ENCODE measurements at regions not wholly inside any gene's neighbourhood (a gene's known extent, or its start where the extent isn't known, plus 50 kb on each side); places are given as distances from the start of the nearest gene placed in this dataset.

GRCh38 chr12:90653040-90653439 lies 301.9 kb downstream of the CCER1 start:
- no peaks in the 10 kb centered on the region for H3K4me1 ChIP-seq (ENCODE audit: insufficient read depth)
- H3K36me3 ChIP-seq (ENCODE audit: insufficient read depth) = no peaks in the 10 kb centered on the region
- H3K27ac ChIP-seq (ENCODE audit: low read depth) = no peak overlapping the region
- no peak overlapping the region for H3K4me3 ChIP-seq (ENCODE audit: low read depth, low read length)
- DNase-seq (ENCODE audit: extremely low spot score) = no peak
- WGBS = 74% methylated on average over 2 of the region's 2 CpGs

- no peak overlapping the region for H3K27ac ChIP-seq (ENCODE audit: low read depth)
- WGBS = 85% methylated on average over 2 of the region's 2 CpGs
- H3K4me1 ChIP-seq (ENCODE audit: insufficient read depth) = no peaks in the 10 kb centered on the region
- H3K36me3 ChIP-seq (ENCODE audit: insufficient read depth) = no peaks in the 10 kb centered on the region
- DNase-seq (ENCODE audit: extremely low spot score) = no peak
- no peak overlapping the region for H3K4me3 ChIP-seq (ENCODE audit: low read depth, low read length)
These were observed 302.7 kb downstream of the CCER1 start for GRCh38 chr12:90652280-90652679.

DNA sequence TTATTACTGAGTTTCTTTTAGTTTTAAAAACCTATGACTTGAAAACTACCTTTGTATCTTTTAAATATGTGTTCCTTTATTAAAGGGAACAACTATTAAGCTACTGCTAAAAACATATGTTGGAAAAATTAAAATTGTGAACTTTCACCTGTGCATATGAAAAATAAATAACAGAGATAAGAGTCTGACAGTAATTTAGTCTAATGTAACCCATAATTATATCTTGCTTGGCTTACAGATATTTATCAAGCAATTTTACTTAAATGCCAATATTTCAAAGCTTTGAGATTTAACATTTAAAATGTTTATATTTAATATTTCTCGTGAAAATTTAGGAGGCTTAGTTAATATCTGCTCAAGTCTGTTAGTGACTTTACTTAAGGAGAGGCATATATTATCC lies 309.8 kb downstream of the CCER1 start:
- Histone ChIP-seq H3K4me3 (ENCODE audit: low read depth, low read length) (no peak overlapping the region), H3K27ac (ENCODE audit: low read depth) (no peak overlapping the region), H3K4me1 (ENCODE audit: insufficient read depth) (no peaks in the 10 kb centered on the region), H3K36me3 (ENCODE audit: insufficient read depth) (no peaks in the 10 kb centered on the region)
- 65% methylated on average over 1 of the region's 1 CpG for WGBS
- no peak for DNase-seq (ENCODE audit: extremely low spot score)

GRCh38 chr12:90631591-90632212 lies 323.3 kb downstream of the CCER1 start:
- Histone ChIP-seq H3K4me3 (ENCODE audit: low read depth, low read length) (no peak overlapping the region), H3K36me3 (ENCODE audit: insufficient read depth) (no peaks in the 10 kb centered on the region), H3K27ac (ENCODE audit: low read depth) (no peak overlapping the region), H3K4me1 (ENCODE audit: insufficient read depth) (no peaks in the 10 kb centered on the region)
- 0% methylated on average over 1 of the region's 1 CpG for WGBS
- DNase-seq (ENCODE audit: extremely low spot score) = no peak

- Histone ChIP-seq H3K4me1 (ENCODE audit: insufficient read depth) (no peaks in the 10 kb centered on the region), H3K36me3 (ENCODE audit: insufficient read depth) (no peaks in the 10 kb centered on the region), H3K4me3 (ENCODE audit: low read depth, low read length) (no peak overlapping the region), H3K27ac (ENCODE audit: low read depth) (no peak overlapping the region)
- no peak for DNase-seq (ENCODE audit: extremely low spot score)
These were observed 325.0 kb downstream of the CCER1 start for GRCh38 chr12:90630006-90630405.

DNA sequence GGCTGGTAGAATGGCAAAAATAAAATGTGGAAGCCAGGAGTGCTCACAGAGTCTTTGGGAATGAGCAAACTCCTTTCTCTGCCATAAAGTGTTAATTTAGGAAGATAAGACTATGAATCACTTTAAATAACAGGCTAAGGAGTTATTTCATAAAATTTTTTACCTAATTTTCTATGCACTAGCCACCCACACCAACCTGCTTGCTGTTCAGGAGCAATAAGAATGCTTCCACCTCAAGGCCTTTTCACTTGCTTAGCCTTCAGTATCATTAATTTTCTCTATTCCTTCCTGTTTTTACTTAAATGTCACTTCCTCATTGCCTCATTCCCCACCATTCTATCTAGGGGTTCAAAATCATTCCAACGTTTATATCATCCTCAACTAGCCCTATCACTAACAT lies 326.8 kb downstream of the CCER1 start:
- DNase-seq (ENCODE audit: extremely low spot score) = no peak
- Histone ChIP-seq H3K4me1 (ENCODE audit: insufficient read depth) (no peaks in the 10 kb centered on the region), H3K36me3 (ENCODE audit: insufficient read depth) (no peaks in the 10 kb centered on the region), H3K4me3 (ENCODE audit: low read depth, low read length) (no peak overlapping the region), H3K27ac (ENCODE audit: low read depth) (no peak overlapping the region)
- 80% methylated on average over 1 of the region's 1 CpG for WGBS

- 84% methylated on average over 6 of the region's 6 CpGs for WGBS
- Histone ChIP-seq H3K4me1 (ENCODE audit: insufficient read depth) (no peaks in the 10 kb centered on the region), H3K27ac (ENCODE audit: low read depth) (no peak overlapping the region), H3K36me3 (ENCODE audit: insufficient read depth) (no peaks in the 10 kb centered on the region), H3K4me3 (ENCODE audit: low read depth, low read length) (no peak overlapping the region)
- no peak for DNase-seq (ENCODE audit: extremely low spot score)
These were observed 327.6 kb downstream of the CCER1 start for GRCh38 chr12:90627180-90627896.

DNA sequence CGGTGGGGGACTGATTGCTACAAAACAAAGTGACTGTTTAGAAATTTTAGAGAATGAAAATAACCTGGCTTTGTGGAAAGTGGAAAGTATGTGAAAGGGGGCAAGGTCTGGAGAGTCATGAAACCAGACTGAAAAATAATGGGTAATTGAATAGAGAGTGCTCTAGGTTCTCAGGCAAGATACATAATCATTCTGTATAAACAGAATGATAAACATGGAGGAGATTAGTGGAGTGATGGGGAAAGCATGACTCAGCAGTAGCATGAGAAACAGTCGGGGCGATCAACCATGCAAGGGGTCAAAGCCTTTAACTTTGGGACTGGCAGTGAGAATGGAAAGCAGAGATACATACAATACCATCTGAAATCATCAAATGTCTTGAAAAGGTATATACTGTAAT lies 332.5 kb downstream of the CCER1 start:
- no peaks in the 10 kb centered on the region for H3K4me1 ChIP-seq (ENCODE audit: insufficient read depth)
- 72% methylated on average over 3 of the region's 3 CpGs for WGBS
- H3K4me3 ChIP-seq (ENCODE audit: low read depth, low read length) = no peak overlapping the region

GRCh38 chr12:90621927-90622326 lies 333.0 kb downstream of the CCER1 start:
- Histone ChIP-seq H3K27ac (ENCODE audit: low read depth) (no peak overlapping the region), H3K4me3 (ENCODE audit: low read depth, low read length) (no peak overlapping the region), H3K4me1 (ENCODE audit: insufficient read depth) (no peaks in the 10 kb centered on the region), H3K36me3 (ENCODE audit: insufficient read depth) (no peaks in the 10 kb centered on the region)
- no peak for DNase-seq (ENCODE audit: extremely low spot score)
- WGBS = 78% methylated on average over 2 of the region's 2 CpGs

More for the DNA sequence above, 332.5 kb downstream of the CCER1 start:
- H3K36me3 ChIP-seq (ENCODE audit: insufficient read depth) = no peaks in the 10 kb centered on the region
- DNase-seq (ENCODE audit: extremely low spot score) = no peak
- no peak overlapping the region for H3K27ac ChIP-seq (ENCODE audit: low read depth)

DNA sequence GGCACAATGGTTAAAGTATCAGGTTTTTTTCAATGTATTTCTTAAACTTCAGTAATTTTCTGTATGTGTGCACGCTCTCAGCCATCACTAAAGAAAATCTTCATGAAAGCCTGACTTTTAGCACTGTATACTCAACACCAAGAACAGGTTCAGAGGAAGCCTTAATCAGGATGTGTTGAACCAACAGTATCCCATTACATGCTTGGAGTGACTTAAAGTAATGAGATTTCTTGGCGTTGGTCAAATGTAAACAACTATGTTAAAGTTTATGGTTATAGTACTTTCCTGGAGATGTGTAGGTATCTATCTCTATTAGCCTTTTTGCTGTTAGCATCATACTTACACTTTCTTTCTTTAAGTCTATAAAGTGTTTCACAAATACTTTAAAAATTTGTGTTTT lies 335.0 kb downstream of the CCER1 start:
- DNase-seq (ENCODE audit: extremely low spot score) = no peak
- Histone ChIP-seq H3K27ac (ENCODE audit: low read depth) (no peak overlapping the region), H3K4me1 (ENCODE audit: insufficient read depth) (no peaks in the 10 kb centered on the region), H3K36me3 (ENCODE audit: insufficient read depth) (no peaks in the 10 kb centered on the region), H3K4me3 (ENCODE audit: low read depth, low read length) (no peak overlapping the region)
- 79% methylated on average over 2 of the region's 2 CpGs for WGBS

DNA sequence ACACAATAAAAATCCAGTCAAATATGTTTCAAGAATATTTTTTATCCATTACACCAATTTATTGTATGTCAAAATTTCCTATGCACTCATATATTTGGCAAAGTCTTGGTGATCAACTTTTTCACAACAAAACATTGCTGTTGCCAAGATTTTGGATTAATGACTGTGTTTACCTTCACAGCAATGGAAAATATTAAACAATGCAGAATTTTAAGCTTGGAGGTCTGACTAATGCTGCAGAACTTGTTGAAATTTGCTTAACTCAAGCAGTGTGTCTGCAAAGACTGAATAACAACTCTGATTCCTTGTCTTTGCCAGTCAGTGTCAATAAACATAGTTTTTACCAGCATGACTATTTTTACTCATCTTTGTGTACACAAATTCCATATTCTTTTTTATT lies 336.4 kb downstream of the CCER1 start:
- DNase-seq (ENCODE audit: extremely low spot score) = no peak
- H3K4me1 ChIP-seq (ENCODE audit: insufficient read depth) = no peaks in the 10 kb centered on the region
- no peaks in the 10 kb centered on the region for H3K36me3 ChIP-seq (ENCODE audit: insufficient read depth)
- H3K4me3 ChIP-seq (ENCODE audit: low read depth, low read length) = no peak overlapping the region
- H3K27ac ChIP-seq (ENCODE audit: low read depth) = no peak overlapping the region

GRCh38 chr12:90611891-90612290 lies 343.1 kb downstream of the CCER1 start:
- H3K36me3 ChIP-seq (ENCODE audit: insufficient read depth) = no peaks in the 10 kb centered on the region
- H3K4me1 ChIP-seq (ENCODE audit: insufficient read depth) = no peaks in the 10 kb centered on the region
- no peak for DNase-seq (ENCODE audit: extremely low spot score)
- H3K27ac ChIP-seq (ENCODE audit: low read depth) = no peak overlapping the region
- H3K4me3 ChIP-seq (ENCODE audit: low read depth, low read length) = no peak overlapping the region

DNA sequence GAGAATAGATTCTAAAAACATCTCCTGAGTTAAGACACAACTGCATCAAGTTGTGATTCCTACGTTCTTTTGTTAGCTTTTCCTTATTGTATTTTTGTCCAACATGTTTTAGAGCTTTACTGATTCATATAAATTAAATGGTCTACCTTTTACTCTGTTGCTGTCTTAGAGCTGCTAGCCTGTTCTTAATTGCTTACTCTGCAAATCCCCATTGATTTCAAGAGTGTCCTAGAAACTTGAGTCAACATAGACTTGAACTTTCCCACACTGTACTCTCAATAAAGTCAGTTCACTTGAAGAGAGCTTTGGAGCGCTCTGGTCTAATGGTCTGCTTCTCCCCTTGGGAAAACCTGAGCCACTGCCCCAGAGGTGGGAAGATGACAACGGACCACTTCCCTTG lies 343.9 kb downstream of the CCER1 start:
- H3K4me1 ChIP-seq (ENCODE audit: insufficient read depth) = no peaks in the 10 kb centered on the region
- no peak overlapping the region for H3K4me3 ChIP-seq (ENCODE audit: low read depth, low read length)
- no peak overlapping the region for H3K27ac ChIP-seq (ENCODE audit: low read depth)
- no peak for DNase-seq (ENCODE audit: extremely low spot score)
- WGBS = 63% methylated on average over 3 of the region's 3 CpGs
- no peaks in the 10 kb centered on the region for H3K36me3 ChIP-seq (ENCODE audit: insufficient read depth)

GRCh38 chr12:90593596-90594295 lies 361.2 kb downstream of the CCER1 start:
- WGBS = 95% methylated on average over 2 of the region's 2 CpGs
- H3K4me1 ChIP-seq (ENCODE audit: insufficient read depth) = no peaks in the 10 kb centered on the region
- no peak overlapping the region for H3K4me3 ChIP-seq (ENCODE audit: low read depth, low read length)

More at GRCh38 chr12:90593596-90594295, 361.2 kb downstream of the CCER1 start:
- no peaks in the 10 kb centered on the region for H3K36me3 ChIP-seq (ENCODE audit: insufficient read depth)
- no peak overlapping the region for H3K27ac ChIP-seq (ENCODE audit: low read depth)
- no peak for DNase-seq (ENCODE audit: extremely low spot score)
